ENCODE measurements at regions not wholly inside any gene's neighbourhood (a gene's known extent, or its start where the extent isn't known, plus 50 kb on each side); places are given as distances from the start of the nearest gene placed in this dataset.

- no peak for DNase-seq
These were observed 221.8 kb downstream of the LACC1 start for GRCh38 chr13:44101347-44102083.

GRCh38 chr13:44103429-44104196 lies 223.9 kb downstream of the LACC1 start:
- no peak for DNase-seq

- no peak for DNase-seq
These were observed 224.4 kb downstream of the LACC1 start for GRCh38 chr13:44104197-44104490.

GRCh38 chr13:44104969-44105368 lies 225.3 kb downstream of the LACC1 start:
- no peak for DNase-seq

- DNase-seq, result no peak
These were observed 226.8 kb downstream of the LACC1 start for GRCh38 chr13:44106266-44107152.

- no peak for DNase-seq
These were observed 227.8 kb downstream of the LACC1 start for GRCh38 chr13:44107357-44108121.

GRCh38 chr13:44108331-44108858 lies 228.7 kb downstream of the LACC1 start:
- DNase-seq, result no peak

GRCh38 chr13:44110091-44110621 lies 230.5 kb downstream of the LACC1 start:
- no peak for DNase-seq

GRCh38 chr13:44111701-44112100 lies 232.0 kb downstream of the LACC1 start:
- no peak for DNase-seq

GRCh38 chr13:44112700-44113329 lies 233.1 kb downstream of the LACC1 start:
- no peak for DNase-seq

GRCh38 chr13:44116562-44117332 lies 237.0 kb downstream of the LACC1 start:
- no peak for DNase-seq

- no peak for DNase-seq
These were observed 237.6 kb downstream of the LACC1 start for GRCh38 chr13:44117351-44117750.

GRCh38 chr13:44117816-44118215 lies 238.1 kb downstream of the LACC1 start:
- no peak for DNase-seq

GRCh38 chr13:44118881-44119280 lies 239.2 kb downstream of the LACC1 start:
- DNase-seq, result no peak

GRCh38 chr13:44120043-44120442 lies 240.3 kb downstream of the LACC1 start:
- no peak for DNase-seq

GRCh38 chr13:44120849-44121755 lies 241.4 kb downstream of the LACC1 start:
- no peak for DNase-seq

GRCh38 chr13:44124352-44124751 lies 244.6 kb downstream of the LACC1 start:
- no peak for DNase-seq

GRCh38 chr13:44125943-44126469 lies 246.3 kb downstream of the LACC1 start:
- no peak for DNase-seq

- no peak for DNase-seq
These were observed 245.0 kb upstream of the SERP2 start for GRCh38 chr13:44128552-44129001.

Measured in stimulated activated CD4-positive, alpha-beta T cell treated with anti-CD3 and anti-CD28 coated beads, Interleukin-4, amount 100 ng/mL, for 4 hours (primary cell).